Prostate gland (tissue), 2 donors: ENCODE measurements at regions not wholly inside any gene's neighbourhood (a gene's known extent, or its start where the extent isn't known, plus 50 kb on each side); places are given as distances from the start of the nearest gene placed in this dataset.
"Not testable (repeated sequence)": the region's sequence is repeated elsewhere in the genome, so short reads cannot be mapped to it uniquely, and the experiment has no call there.

Source experiments
- CTCF ChIP-seq, 4 experiments: fragments of 200-600 bp in 2 of 4; fragments of 450-650 bp in 2 of 4; sonication (generic) in 2 of 4; IDR thresholded peaks; 1 replicate in 3 of 4; 2 replicates in 1 of 4; pipeline ENCODE4 v1.5.1; 2016 to 2019; ENCODE audit warnings: antibody characterized with exemption in 4 of 4, mild to moderate bottlenecking in 2 of 4, moderate library complexity in 2 of 4
- POLR2A ChIP-seq: fragments of 450-650 bp; IDR thresholded peaks from one replicate; pipeline ENCODE4 v1.6.1; 2016; ENCODE audit warnings: antibody characterized with exemption, mild to moderate bottlenecking

DNA sequence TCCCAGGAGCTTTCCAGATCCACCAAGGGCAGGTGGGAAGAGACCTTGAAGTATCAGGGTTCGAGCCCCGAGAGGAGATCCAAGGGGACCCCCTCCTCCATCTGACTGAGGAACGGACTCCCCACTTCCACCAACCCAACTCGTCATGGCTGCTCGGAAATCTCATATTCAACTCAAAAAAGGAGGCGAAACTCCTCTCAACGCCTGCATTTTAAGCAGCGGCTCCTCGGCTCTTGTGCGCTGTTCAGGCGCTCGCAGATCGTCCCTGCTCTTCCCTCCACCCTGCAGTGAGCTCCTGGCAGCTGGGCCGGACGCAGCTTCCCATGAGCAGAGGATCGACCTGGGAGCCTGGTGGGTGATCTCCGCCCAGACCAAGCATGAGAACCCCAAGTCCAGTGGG lies 341.9 kb downstream of the ADGRD1 start:
- TF ChIP-seq CTCF (IDR thresholded peaks at IDR 0.05); POLR2A: not testable (repeated sequence)
